ENCODE measurements at regions not wholly inside any gene's neighbourhood (a gene's known extent, or its start where the extent isn't known, plus 50 kb on each side); places are given as distances from the start of the nearest gene placed in this dataset.
"Not testable (repeated sequence)": the region's sequence is repeated elsewhere in the genome, so short reads cannot be mapped to it uniquely, and the experiment has no call there.

DNA sequence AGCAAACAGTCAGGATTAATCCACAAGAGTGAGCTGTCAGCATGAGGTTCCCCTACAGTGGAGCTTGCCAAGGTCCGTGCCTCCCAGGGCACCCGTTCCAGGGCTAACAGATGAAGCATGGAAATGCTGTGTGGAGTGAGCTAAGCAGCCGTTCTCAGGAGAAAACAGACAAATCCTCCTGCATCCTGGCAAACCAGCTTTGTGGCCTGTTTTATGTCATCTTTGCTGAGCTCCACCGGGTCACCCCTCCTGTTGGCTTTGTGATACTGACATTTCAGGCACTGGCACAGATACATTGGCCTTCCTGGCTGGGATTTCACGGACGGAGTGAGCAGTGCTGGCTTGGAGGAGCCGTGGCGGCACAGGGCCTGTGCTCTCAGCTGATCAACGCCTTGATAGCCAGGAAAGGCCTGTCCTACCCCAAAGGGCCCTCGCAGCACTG lies 459.2 kb downstream of the PREX1 start:
- TF ChIP-seq, protein P1, sequence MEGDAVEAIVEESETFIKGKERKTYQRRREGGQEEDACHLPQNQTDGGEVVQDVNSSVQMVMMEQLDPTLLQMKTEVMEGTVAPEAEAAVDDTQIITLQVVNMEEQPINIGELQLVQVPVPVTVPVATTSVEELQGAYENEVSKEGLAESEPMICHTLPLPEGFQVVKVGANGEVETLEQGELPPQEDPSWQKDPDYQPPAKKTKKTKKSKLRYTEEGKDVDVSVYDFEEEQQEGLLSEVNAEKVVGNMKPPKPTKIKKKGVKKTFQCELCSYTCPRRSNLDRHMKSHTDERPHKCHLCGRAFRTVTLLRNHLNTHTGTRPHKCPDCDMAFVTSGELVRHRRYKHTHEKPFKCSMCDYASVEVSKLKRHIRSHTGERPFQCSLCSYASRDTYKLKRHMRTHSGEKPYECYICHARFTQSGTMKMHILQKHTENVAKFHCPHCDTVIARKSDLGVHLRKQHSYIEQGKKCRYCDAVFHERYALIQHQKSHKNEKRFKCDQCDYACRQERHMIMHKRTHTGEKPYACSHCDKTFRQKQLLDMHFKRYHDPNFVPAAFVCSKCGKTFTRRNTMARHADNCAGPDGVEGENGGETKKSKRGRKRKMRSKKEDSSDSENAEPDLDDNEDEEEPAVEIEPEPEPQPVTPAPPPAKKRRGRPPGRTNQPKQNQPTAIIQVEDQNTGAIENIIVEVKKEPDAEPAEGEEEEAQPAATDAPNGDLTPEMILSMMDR (conservative IDR thresholded peaks at IDR 0.05 in 1 of 2, IDR thresholded peaks at IDR 0.05 in 1 of 2; ENCODE audit: extremely low read depth in 1 of 2, insufficient read depth in 1 of 2, low read depth in 1 of 2, low read length in 2 of 2): not testable (repeated sequence)
- not testable (repeated sequence) for TF ChIP-seq EZH2 (IDR thresholded peaks at IDR 0.05; ENCODE audit: borderline replicate concordance, low read length)

Measured in mammary epithelial cell (primary cell).